COR-L47 (cell line): ENCODE measurements at regions not wholly inside any gene's neighbourhood (a gene's known extent, or its start where the extent isn't known, plus 50 kb on each side); places are given as distances from the start of the nearest gene placed in this dataset.

Source experiments
- DNase-seq: peaks from one replicate; lab custom pipeline; 2025; lab: John Stamatoyannopoulos, UW

GRCh38 chr10:28963539-28964221 lies 286.4 kb downstream of the BAMBI start:
- DNase-seq: no peak

- DNase-seq: no peak
Measured at GRCh38 chr10:28965937-28966336, 288.6 kb downstream of the BAMBI start.

- no peak for DNase-seq
Measured at GRCh38 chr10:28967031-28967430, 289.7 kb downstream of the BAMBI start.

- no peak for DNase-seq
Measured at GRCh38 chr10:28969413-28969812, 292.1 kb downstream of the BAMBI start.

GRCh38 chr10:28970231-28970630 lies 292.9 kb downstream of the BAMBI start:
- no peak for DNase-seq

- DNase-seq: no peak
Measured at GRCh38 chr10:28971255-28971654, 293.9 kb downstream of the BAMBI start.

GRCh38 chr10:28971764-28972163 lies 294.4 kb downstream of the BAMBI start:
- no peak for DNase-seq

GRCh38 chr10:28973309-28973972 lies 296.1 kb downstream of the BAMBI start:
- DNase-seq: no peak

- peak; percentile 36 for DNase-seq
Measured at GRCh38 chr10:28975891-28976531, 298.7 kb downstream of the BAMBI start.

- no peak for DNase-seq
Measured at GRCh38 chr10:28977518-28977917, 300.2 kb downstream of the BAMBI start.

GRCh38 chr10:28980264-28980663 lies 302.9 kb downstream of the BAMBI start:
- no peak for DNase-seq

- no peak for DNase-seq
Measured at GRCh38 chr10:28981007-28981406, 303.7 kb downstream of the BAMBI start.

- no peak for DNase-seq
Measured at GRCh38 chr10:28982974-28983373, 305.7 kb downstream of the BAMBI start.

- DNase-seq: no peak
Measured at GRCh38 chr10:28983799-28984198, 305.1 kb upstream of the LYZL1 start.

- DNase-seq: peak; percentile 3
Measured at GRCh38 chr10:28984431-28984830, 304.4 kb upstream of the LYZL1 start.

- no peak for DNase-seq
Measured at GRCh38 chr10:28985137-28985885, 303.6 kb upstream of the LYZL1 start.

GRCh38 chr10:28986117-28986792 lies 302.6 kb upstream of the LYZL1 start:
- DNase-seq: no peak

- no peak for DNase-seq
Measured at GRCh38 chr10:28986856-28987255, 302.0 kb upstream of the LYZL1 start.

GRCh38 chr10:28987555-28988320 lies 301.1 kb upstream of the LYZL1 start:
- DNase-seq: no peak

GRCh38 chr10:28988980-28989379 lies 299.9 kb upstream of the LYZL1 start:
- no peak for DNase-seq
